ENCODE measurements at regions not wholly inside any gene's neighbourhood (a gene's known extent, or its start where the extent isn't known, plus 50 kb on each side); places are given as distances from the start of the nearest gene placed in this dataset.

- no peaks in the 10 kb centered on the region for H4K20me1 ChIP-seq (ENCODE audit: insufficient read depth)
- H3K4me1 ChIP-seq (ENCODE audit: low read depth, poor library complexity, severe bottlenecking): no peaks in the 10 kb centered on the region
- H3K36me3 ChIP-seq (ENCODE audit: insufficient read depth): no peaks in the 10 kb centered on the region
- no peak overlapping the region for H2AFZ ChIP-seq (ENCODE audit: low read depth)
- no peaks in the 10 kb centered on the region for H3K79me2 ChIP-seq (ENCODE audit: insufficient read depth, low read depth)
- no peak overlapping the region for H3K9ac ChIP-seq
- no peak overlapping the region for H3K4me2 ChIP-seq
- H3K27ac ChIP-seq: no peak overlapping the region
- no peaks in the 10 kb centered on the region for H3K27me3 ChIP-seq (ENCODE audit: insufficient read depth, low read depth)
- no peak for TF ChIP-seq CTCF (conservative IDR thresholded peaks at IDR 0.05; ENCODE audit: low read depth, low read length)
- H3K4me3 ChIP-seq (IDR thresholded peaks at IDR 0.05; ENCODE audit: insufficient read depth, low read depth, low read length): no peak overlapping the region
Observed at GRCh38 chr7:86013662-86014061, 630.0 kb upstream of the GRM3 start.

- H2AFZ ChIP-seq (ENCODE audit: low read depth): no peak overlapping the region
- TF ChIP-seq CTCF (conservative IDR thresholded peaks at IDR 0.05; ENCODE audit: low read depth, low read length): no peak
- H3K4me2 ChIP-seq: no peak overlapping the region
- H4K20me1 ChIP-seq (ENCODE audit: insufficient read depth): no peaks in the 10 kb centered on the region
- H3K4me3 ChIP-seq (IDR thresholded peaks at IDR 0.05; ENCODE audit: insufficient read depth, low read depth, low read length): no peak overlapping the region
- no peaks in the 10 kb centered on the region for H3K79me2 ChIP-seq (ENCODE audit: insufficient read depth, low read depth)
- no peak overlapping the region for H3K9ac ChIP-seq
- H3K36me3 ChIP-seq (ENCODE audit: insufficient read depth): no peaks in the 10 kb centered on the region
- H3K4me1 ChIP-seq (ENCODE audit: low read depth, poor library complexity, severe bottlenecking): no peaks in the 10 kb centered on the region
- no peak overlapping the region for H3K27ac ChIP-seq
- H3K27me3 ChIP-seq (ENCODE audit: insufficient read depth, low read depth): no peaks in the 10 kb centered on the region
Observed at GRCh38 chr7:86012971-86013370, 630.7 kb upstream of the GRM3 start.

DNA sequence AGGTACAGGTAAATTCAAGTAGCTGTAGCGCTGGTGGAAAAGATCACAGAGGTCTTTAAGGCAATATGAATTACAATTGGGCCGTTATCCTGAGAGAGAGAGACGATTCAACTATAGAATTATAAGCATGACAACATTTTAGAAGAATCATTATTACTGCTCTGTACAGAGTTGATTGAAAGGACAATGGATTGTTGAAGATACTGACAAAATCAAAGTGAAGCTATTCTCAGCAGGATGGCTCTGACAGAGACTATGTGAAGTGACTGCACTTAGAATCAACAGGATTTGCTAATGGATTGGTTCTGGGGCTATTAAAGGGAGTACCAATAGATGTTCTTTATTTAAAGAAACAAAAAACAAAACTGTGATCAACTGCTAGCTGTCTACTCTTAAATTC is 634.8 kb upstream of the GRM3 start:
- no peak overlapping the region for H3K9ac ChIP-seq
- no peak overlapping the region for H3K4me3 ChIP-seq (IDR thresholded peaks at IDR 0.05; ENCODE audit: insufficient read depth, low read depth, low read length)
- H3K27ac ChIP-seq: no peak overlapping the region
- H3K36me3 ChIP-seq (ENCODE audit: insufficient read depth): no peaks in the 10 kb centered on the region
- H3K79me2 ChIP-seq (ENCODE audit: insufficient read depth, low read depth): no peaks in the 10 kb centered on the region
- no peaks in the 10 kb centered on the region for H3K27me3 ChIP-seq (ENCODE audit: insufficient read depth, low read depth)
- no peak overlapping the region for H3K4me2 ChIP-seq
- no peaks in the 10 kb centered on the region for H3K4me1 ChIP-seq (ENCODE audit: low read depth, poor library complexity, severe bottlenecking)
- no peak for TF ChIP-seq CTCF (conservative IDR thresholded peaks at IDR 0.05; ENCODE audit: low read depth, low read length)
- H4K20me1 ChIP-seq (ENCODE audit: insufficient read depth): no peaks in the 10 kb centered on the region
- no peak overlapping the region for H2AFZ ChIP-seq (ENCODE audit: low read depth)

- Histone ChIP-seq H3K79me2 (ENCODE audit: insufficient read depth, low read depth) (no peaks in the 10 kb centered on the region), H3K4me2 (no peak overlapping the region), H3K9ac (no peak overlapping the region), H3K4me3 (IDR thresholded peaks at IDR 0.05; ENCODE audit: insufficient read depth, low read depth, low read length) (no peak overlapping the region), H4K20me1 (ENCODE audit: insufficient read depth) (no peaks in the 10 kb centered on the region), H2AFZ (ENCODE audit: low read depth) (no peak overlapping the region), H3K4me1 (ENCODE audit: low read depth, poor library complexity, severe bottlenecking) (no peaks in the 10 kb centered on the region), H3K36me3 (ENCODE audit: insufficient read depth) (no peaks in the 10 kb centered on the region), H3K27me3 (ENCODE audit: insufficient read depth, low read depth) (no peaks in the 10 kb centered on the region), H3K27ac (no peak overlapping the region)
- TF ChIP-seq CTCF (conservative IDR thresholded peaks at IDR 0.05; ENCODE audit: low read depth, low read length): no peak
Observed at GRCh38 chr7:86006909-86007308, 636.8 kb upstream of the GRM3 start.

GRCh38 chr7:86002858-86003257 is 640.9 kb upstream of the GRM3 start:
- no peak overlapping the region for H3K4me2 ChIP-seq
- no peak overlapping the region for H3K9ac ChIP-seq
- H3K36me3 ChIP-seq (ENCODE audit: insufficient read depth): no peaks in the 10 kb centered on the region
- no peaks in the 10 kb centered on the region for H4K20me1 ChIP-seq (ENCODE audit: insufficient read depth)
- H3K27ac ChIP-seq: no peak overlapping the region
- H3K27me3 ChIP-seq (ENCODE audit: insufficient read depth, low read depth): no peaks in the 10 kb centered on the region
- H3K4me3 ChIP-seq (IDR thresholded peaks at IDR 0.05; ENCODE audit: insufficient read depth, low read depth, low read length): no peak overlapping the region
- no peak overlapping the region for H2AFZ ChIP-seq (ENCODE audit: low read depth)
- no peak for TF ChIP-seq CTCF (conservative IDR thresholded peaks at IDR 0.05; ENCODE audit: low read depth, low read length)
- H3K4me1 ChIP-seq (ENCODE audit: low read depth, poor library complexity, severe bottlenecking): no peaks in the 10 kb centered on the region
- no peaks in the 10 kb centered on the region for H3K79me2 ChIP-seq (ENCODE audit: insufficient read depth, low read depth)
